GM23338 (cell line): ENCODE measurements at regions not wholly inside any gene's neighbourhood (a gene's known extent, or its start where the extent isn't known, plus 50 kb on each side); places are given as distances from the start of the nearest gene placed in this dataset.
"Not testable (repeated sequence)": the region's sequence is repeated elsewhere in the genome, so short reads cannot be mapped to it uniquely, and the experiment has no call there.

Experiments
- ATAC-seq: fragments of 200-7000 bp; cut with Tn5 transposase; 3 replicates; pipeline ENCODE4 v1.9.1; 2020
- DNase-seq: peaks from one replicate; pipeline ENCODE4 v3.0.0-alpha.2; 2015; ENCODE audit warnings: low spot score
- H2AFZ ChIP-seq: fragments of 200-600 bp; sonication (generic); 2 replicates; pipeline ENCODE4 v1.8.0; 2016; ENCODE audit warnings: antibody characterized with exemption, mild to moderate bottlenecking, moderate library complexity
- H3F3A ChIP-seq: fragments of 200-600 bp; sonication (generic); replicated peaks from 2 replicates; pipeline ENCODE4 v1.8.0; 2017; ENCODE audit warnings: antibody characterized with exemption, mixed run types, low read depth
- H3K27ac ChIP-seq: fragments of 200-600 bp; sonication (generic); 2 replicates; pipeline ENCODE4 v1.6.1; 2016; ENCODE audit warnings: low read depth
- H3K27me3 ChIP-seq: fragments of 200-600 bp; sonication (generic); 2 replicates; pipeline ENCODE4 v1.8.0; 2016; ENCODE audit warnings: mild to moderate bottlenecking, mixed run types, moderate library complexity; ENCODE audit not compliant: insufficient read depth
- H3K36me3 ChIP-seq: fragments of 200-600 bp; sonication (generic); 2 replicates; pipeline ENCODE4 v1.8.0; 2016; ENCODE audit warnings: mild to moderate bottlenecking; ENCODE audit not compliant: insufficient read depth
- H3K4me1 ChIP-seq: fragments of 200-600 bp; sonication (generic); 2 replicates; pipeline ENCODE4 v1.8.0; 2016; ENCODE audit warnings: mild to moderate bottlenecking, moderate library complexity; ENCODE audit not compliant: insufficient read depth
- H3K4me2 ChIP-seq: fragments of 200-600 bp; sonication (generic); 2 replicates; pipeline ENCODE4 v1.7.1; 2017; ENCODE audit warnings: mixed run types
- H3K4me3 ChIP-seq: fragments of 200-600 bp; sonication (generic); 2 replicates; pipeline ENCODE4 v1.6.1; 2016; ENCODE audit warnings: mixed run types
- H3K79me2 ChIP-seq: fragments of 200-600 bp; sonication (generic); replicated peaks from 2 replicates; pipeline ENCODE4 v1.8.0; 2017; ENCODE audit warnings: mild to moderate bottlenecking; ENCODE audit not compliant: insufficient read depth
- H3K9me2 ChIP-seq: fragments of 200-600 bp; sonication (generic); 2 replicates; pipeline ENCODE4 v1.8.0; 2017; ENCODE audit not compliant: insufficient read depth
- H4K20me1 ChIP-seq: fragments of 200-600 bp; sonication (generic); replicated peaks from 2 replicates; pipeline ENCODE4 v1.8.0; 2017; ENCODE audit warnings: mild to moderate bottlenecking; ENCODE audit not compliant: insufficient read depth
- H3K27ac Mint-ChIP-seq: 2 replicates; pipeline ENCODE4 v1.8.0; 2020; ENCODE audit warnings: inconsistent platforms, mild to moderate bottlenecking, moderate library complexity, mixed read lengths
- H3K27me3 Mint-ChIP-seq: 3 replicates; pipeline ENCODE4 v1.8.0; 2022; ENCODE audit warnings: low read depth, mild to moderate bottlenecking, moderate library complexity, mixed read lengths, inconsistent platforms; ENCODE audit not compliant: insufficient read depth, poor library complexity
- H3K36me3 Mint-ChIP-seq: 3 replicates; pipeline ENCODE4 v1.8.0; 2021; ENCODE audit warnings: low read depth, mild to moderate bottlenecking, inconsistent platforms, moderate library complexity, mixed read lengths
- H3K4me1 Mint-ChIP-seq: 3 replicates; pipeline ENCODE4 v1.8.0; 2020; ENCODE audit warnings: mild to moderate bottlenecking, inconsistent platforms, mixed read lengths
- H3K4me3 Mint-ChIP-seq: 3 replicates; pipeline ENCODE4 v1.8.0; 2021; ENCODE audit warnings: moderate library complexity, mild to moderate bottlenecking, inconsistent platforms, mixed read lengths
- H3K9me3 Mint-ChIP-seq: 3 replicates; pipeline ENCODE4 v1.8.0; 2020; ENCODE audit warnings: moderate library complexity, mild to moderate bottlenecking, inconsistent platforms, mixed read lengths
- CREB1 ChIP-seq: fragments of 250-450 bp; sonication (Bioruptor Pico); IDR thresholded peaks from 2 replicates; pipeline ENCODE4 v1.5.0; 2020; ENCODE audit warnings: low read depth, mild to moderate bottlenecking, moderate library complexity
- ETS1 ChIP-seq: IDR thresholded peaks from 2 replicates; pipeline ENCODE4 v1.6.1; 2016; ENCODE audit warnings: antibody characterized with exemption
- EZH2 ChIP-seq: fragments of 200-600 bp; sonication (generic); IDR thresholded peaks from one replicate; pipeline ENCODE4 v1.8.0; 2017; ENCODE audit warnings: antibody characterized with exemption, mild to moderate bottlenecking, low read depth; ENCODE audit not compliant: unreplicated experiment
- EZH2phosphoT487 ChIP-seq: fragments of 200-600 bp; sonication (generic); IDR thresholded peaks from one replicate; pipeline ENCODE4 v1.8.1; 2018; ENCODE audit warnings: antibody characterized with exemption; ENCODE audit not compliant: unreplicated experiment
- JUNB ChIP-seq: IDR thresholded peaks from one replicate; pipeline ENCODE4 v1.6.1; 2016; ENCODE audit warnings: antibody characterized with exemption; ENCODE audit not compliant: unreplicated experiment
- NANOG ChIP-seq: IDR thresholded peaks from 2 replicates; pipeline ENCODE4 v1.6.1; 2016; ENCODE audit warnings: antibody characterized with exemption, borderline replicate concordance
- REST ChIP-seq: IDR thresholded peaks from one replicate; pipeline ENCODE4 v1.6.1; 2018; ENCODE audit warnings: antibody characterized with exemption; ENCODE audit not compliant: unreplicated experiment
- STAT1 ChIP-seq: IDR thresholded peaks from one replicate; pipeline ENCODE4 v1.6.1; 2016; ENCODE audit warnings: antibody characterized with exemption; ENCODE audit not compliant: unreplicated experiment
- ZNF114 ChIP-seq: fragments of 250-450 bp; sonication (Bioruptor Pico); IDR thresholded peaks from 2 replicates; pipeline ENCODE4 v1.5.0; 2020; ENCODE audit warnings: mild to moderate bottlenecking, moderate library complexity
- ZNF331 ChIP-seq: fragments of 250-450 bp; sonication (Bioruptor Pico); IDR thresholded peaks from 2 replicates; pipeline ENCODE4 v1.5.0; 2020; ENCODE audit warnings: low read depth, mild to moderate bottlenecking, moderate library complexity

DNA sequence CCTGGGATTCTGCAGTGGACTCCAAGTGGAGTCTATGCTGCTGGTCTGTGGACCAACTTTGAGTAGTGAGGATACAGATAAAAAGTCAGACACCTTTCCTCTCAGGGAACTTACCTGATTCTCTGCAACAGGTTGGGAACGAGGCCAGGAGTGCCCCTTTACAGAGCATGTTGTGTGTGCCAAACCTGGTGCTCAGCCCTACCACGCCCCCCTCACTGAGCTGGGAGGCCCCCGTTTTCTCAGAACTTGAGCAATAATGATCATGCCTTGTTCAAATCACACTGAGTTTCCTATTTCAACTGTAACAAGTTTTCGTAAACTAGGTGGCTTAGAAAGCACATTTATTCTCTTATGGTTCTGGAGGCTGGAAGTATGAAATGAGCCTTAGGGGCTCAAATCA is 182.0 kb downstream of the COPRS start (continued):
- TF ChIP-seq EZH2 (no peak), ETS1 (no peak), JUNB (no peak), ZNF331 (CRISPR knock-in tag) (no peak)

DNA sequence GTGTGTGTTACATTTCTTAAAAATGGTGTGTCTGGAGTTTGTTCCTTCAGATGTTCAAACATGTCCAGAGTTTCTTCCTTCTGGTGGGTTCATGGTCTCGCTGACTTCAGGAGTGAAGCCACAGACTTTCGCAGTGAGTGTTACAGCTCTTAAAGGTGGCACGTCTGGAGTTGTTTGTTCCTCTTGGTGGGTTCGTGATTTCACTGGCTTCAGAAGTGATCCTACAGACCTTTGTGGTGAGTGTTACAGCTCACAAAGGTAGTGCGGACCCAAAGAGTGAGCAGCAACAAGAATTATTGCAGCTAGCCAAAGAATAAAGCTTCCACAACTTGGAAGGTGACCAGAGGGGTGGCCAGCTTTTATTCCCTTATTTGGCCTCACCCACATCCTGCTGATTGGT is 183.7 kb downstream of the COPRS start:
- not testable (repeated sequence) for ATAC-seq

GRCh38 chr17:31674717-31675349 is 184.2 kb downstream of the COPRS start:
- ATAC-seq = no peak
- Histone ChIP-seq H2AFZ (no peak overlapping the region), H3K4me2 (no peak overlapping the region)

More for the DNA sequence above, 183.7 kb downstream of the COPRS start:
- not testable (repeated sequence) for H2AFZ ChIP-seq, H3K4me3 ChIP-seq, H4K20me1 ChIP-seq, H3K9me2 ChIP-seq, H3K27me3 ChIP-seq, H3K36me3 ChIP-seq, H3K4me1 ChIP-seq, H3K27ac ChIP-seq, H3K4me2 ChIP-seq, H3K36me3 Mint-ChIP-seq, H3K27ac Mint-ChIP-seq, H3K4me3 Mint-ChIP-seq, H3F3A ChIP-seq, H3K27me3 Mint-ChIP-seq, H3K4me1 Mint-ChIP-seq, DNase-seq, H3K79me2 ChIP-seq
- peaks cover 27% of the 10 kb centered on the region for H3K9me3 Mint-ChIP-seq

GRCh38 chr17:31674305-31674704 is 184.7 kb downstream of the COPRS start:
- H3K4me3 ChIP-seq = no peak overlapping the region
- Mint-ChIP-seq H3K4me1 (no peaks in the 10 kb centered on the region; the same call in 2 of the 3 replicates), H3K9me3 (peaks cover 38% of the 10 kb centered on the region), H3K27ac (no peak overlapping the region), H3K27me3 (peaks cover 6% of the 10 kb centered on the region), H3K36me3 (peaks cover 8% of the 10 kb centered on the region), H3K4me3 (no peak overlapping the region)
- no peaks in the 10 kb centered on the region for H4K20me1 ChIP-seq
- no peak overlapping the region for H3K4me2 ChIP-seq
- no peak overlapping the region for H2AFZ ChIP-seq
- no peaks in the 10 kb centered on the region for H3K27me3 ChIP-seq
- no peaks in the 10 kb centered on the region for H3K9me2 ChIP-seq
- H3K79me2 ChIP-seq = no peaks in the 10 kb centered on the region
- no peaks in the 10 kb centered on the region for H3K4me1 ChIP-seq
- DNase-seq (no peak), ATAC-seq (no peak)
- no peaks in the 10 kb centered on the region for H3F3A ChIP-seq
- H3K27ac ChIP-seq = no peak overlapping the region
- H3K36me3 ChIP-seq = no peaks in the 10 kb centered on the region; the same call in 1 of the 2 replicates
- no peak for TF ChIP-seq ZNF114
- no peak for TF ChIP-seq JUNB
- no peak for TF ChIP-seq ETS1
- TF ChIP-seq STAT1 = no peak
- no peak for TF ChIP-seq REST
- TF ChIP-seq NANOG = no peak
- no peak for TF ChIP-seq EZH2phosphoT487
- TF ChIP-seq ZNF331 (CRISPR knock-in tag) = no peak
- no peak for TF ChIP-seq CREB1 (CRISPR knock-in tag)
- no peak for TF ChIP-seq EZH2

More at GRCh38 chr17:31674717-31675349, 184.2 kb downstream of the COPRS start:
- Histone ChIP-seq H3K36me3 (no peaks in the 10 kb centered on the region), H3K4me1 (no peaks in the 10 kb centered on the region), H3K79me2 (no peaks in the 10 kb centered on the region), H3K27me3 (no peaks in the 10 kb centered on the region), H4K20me1 (no peaks in the 10 kb centered on the region), H3K27ac (no peak overlapping the region), H3K9me2 (no peaks in the 10 kb centered on the region), H3F3A (no peaks in the 10 kb centered on the region), H3K4me3 (no peak overlapping the region)
- Mint-ChIP-seq H3K27me3 (peaks cover 6% of the 10 kb centered on the region), H3K9me3 (peaks cover 32% of the 10 kb centered on the region), H3K36me3 (peaks cover 8% of the 10 kb centered on the region), H3K4me1 (no peaks in the 10 kb centered on the region; the same call in 2 of the 3 replicates), H3K27ac (no peak overlapping the region), H3K4me3 (no peak overlapping the region)
- no peak for DNase-seq
- TF ChIP-seq STAT1 = no peak
- TF ChIP-seq JUNB = no peak
- no peak for TF ChIP-seq ZNF331 (CRISPR knock-in tag)
- TF ChIP-seq EZH2phosphoT487 = no peak
- TF ChIP-seq EZH2 = no peak
- TF ChIP-seq NANOG = no peak
- no peak for TF ChIP-seq ZNF114
- TF ChIP-seq CREB1 (CRISPR knock-in tag) = no peak
